Epithelial cell of proximal tubule (primary cell): ENCODE measurements at regions not wholly inside any gene's neighbourhood (a gene's known extent, or its start where the extent isn't known, plus 50 kb on each side); places are given as distances from the start of the nearest gene placed in this dataset.

Source experiments
- DNase-seq: peaks from one replicate; pipeline ENCODE4 v3.0.0-alpha.2; 2011; ENCODE audit warnings: low read depth
- H3K4me3 ChIP-seq: 2 replicates; pipeline ENCODE4 v1.5.1; 2011; ENCODE audit warnings: low read depth, mild to moderate bottlenecking, low read length
- TF ChIP-seq, protein P1 (sequence below): conservative IDR thresholded peaks from 2 replicates; pipeline ENCODE4 v1.5.1; 2012; ENCODE audit warnings: low read depth, mild to moderate bottlenecking, low read length

DNA sequence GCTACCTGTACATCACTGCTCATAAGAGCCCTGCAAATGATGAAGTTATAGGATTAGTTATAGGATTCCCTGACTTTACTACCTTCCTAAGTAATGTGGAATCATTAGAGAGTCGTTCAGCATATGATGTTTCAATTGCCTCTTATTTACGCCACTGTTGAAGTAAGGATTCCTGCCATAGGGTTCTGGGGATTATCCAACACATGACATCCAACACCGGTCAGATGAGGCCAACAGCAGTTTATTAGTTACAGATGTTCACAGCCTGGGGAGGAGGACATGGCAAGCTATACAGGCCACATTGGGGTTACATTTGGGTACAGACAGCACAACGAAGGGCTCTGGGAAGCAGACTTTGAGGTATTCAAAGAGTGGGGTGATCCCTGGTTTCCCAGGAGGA is 134.1 kb upstream of the MC4R start:
- DNase-seq = no peak
- H3K4me3 ChIP-seq = no peak overlapping the region
- TF ChIP-seq, protein P1, sequence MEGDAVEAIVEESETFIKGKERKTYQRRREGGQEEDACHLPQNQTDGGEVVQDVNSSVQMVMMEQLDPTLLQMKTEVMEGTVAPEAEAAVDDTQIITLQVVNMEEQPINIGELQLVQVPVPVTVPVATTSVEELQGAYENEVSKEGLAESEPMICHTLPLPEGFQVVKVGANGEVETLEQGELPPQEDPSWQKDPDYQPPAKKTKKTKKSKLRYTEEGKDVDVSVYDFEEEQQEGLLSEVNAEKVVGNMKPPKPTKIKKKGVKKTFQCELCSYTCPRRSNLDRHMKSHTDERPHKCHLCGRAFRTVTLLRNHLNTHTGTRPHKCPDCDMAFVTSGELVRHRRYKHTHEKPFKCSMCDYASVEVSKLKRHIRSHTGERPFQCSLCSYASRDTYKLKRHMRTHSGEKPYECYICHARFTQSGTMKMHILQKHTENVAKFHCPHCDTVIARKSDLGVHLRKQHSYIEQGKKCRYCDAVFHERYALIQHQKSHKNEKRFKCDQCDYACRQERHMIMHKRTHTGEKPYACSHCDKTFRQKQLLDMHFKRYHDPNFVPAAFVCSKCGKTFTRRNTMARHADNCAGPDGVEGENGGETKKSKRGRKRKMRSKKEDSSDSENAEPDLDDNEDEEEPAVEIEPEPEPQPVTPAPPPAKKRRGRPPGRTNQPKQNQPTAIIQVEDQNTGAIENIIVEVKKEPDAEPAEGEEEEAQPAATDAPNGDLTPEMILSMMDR = no peak

DNA sequence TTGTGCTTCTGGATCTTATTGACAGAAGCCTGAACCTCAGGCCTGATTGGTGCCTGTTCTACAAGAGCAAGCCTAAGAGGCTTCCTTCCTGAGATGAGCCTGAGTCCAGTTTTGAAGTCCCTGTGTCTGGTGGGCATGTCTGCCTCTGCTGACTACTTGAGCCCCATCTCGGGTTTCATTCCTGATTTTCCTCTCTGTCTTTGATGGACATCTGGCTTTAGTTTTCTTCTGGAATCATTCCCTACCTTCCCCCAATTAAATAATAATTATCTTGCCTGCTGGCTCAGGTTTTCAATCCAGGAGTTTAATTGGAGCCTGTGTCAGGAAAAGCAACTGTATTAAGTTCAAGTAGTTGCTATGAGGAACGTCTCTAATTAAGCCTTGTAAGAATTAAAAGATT is 135.5 kb upstream of the MC4R start:
- TF ChIP-seq, protein P1 = no peak
- no peak for DNase-seq
- H3K4me3 ChIP-seq = no peak overlapping the region

DNA sequence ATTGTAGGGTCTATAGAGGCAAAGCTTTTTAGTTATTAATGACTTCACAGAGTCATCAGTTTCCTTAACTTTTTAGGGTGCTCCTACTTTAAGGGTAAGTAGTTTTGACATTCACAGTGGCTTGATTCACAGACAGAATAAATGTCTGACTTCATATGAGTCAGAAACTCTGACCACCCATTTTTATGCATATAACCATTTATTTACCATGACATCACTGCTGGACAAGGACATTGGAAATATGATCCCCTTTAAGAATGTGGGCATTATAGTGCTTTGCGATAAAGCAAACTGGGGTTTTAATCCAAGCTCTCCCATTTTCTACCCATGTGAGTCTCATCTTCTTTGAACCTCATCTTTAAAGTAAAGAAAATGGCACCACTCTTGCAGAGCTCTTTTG is 162.0 kb upstream of the MC4R start:
- TF ChIP-seq, protein P1 = no peak
- no peak overlapping the region for H3K4me3 ChIP-seq
- DNase-seq = no peak

DNA sequence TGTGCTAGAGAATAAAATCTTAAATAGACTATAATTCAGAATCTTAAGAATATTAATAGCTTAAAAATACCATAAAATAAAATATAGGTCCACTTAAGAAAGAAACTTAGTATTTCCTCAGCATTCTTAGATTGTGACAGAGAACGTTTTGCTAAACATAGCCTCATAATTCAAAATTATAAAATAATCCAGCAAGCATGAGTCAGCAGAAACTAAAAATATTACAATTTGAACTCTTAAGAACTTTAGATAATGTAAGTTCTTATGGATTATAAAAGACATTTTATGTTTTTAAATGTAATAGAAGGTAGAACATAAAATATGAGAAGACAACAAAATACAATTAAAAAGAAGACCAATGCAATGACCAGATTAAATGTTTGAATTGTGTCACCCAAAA is 164.5 kb upstream of the MC4R start:
- DNase-seq = no peak
- TF ChIP-seq, protein P1 = no peak
- H3K4me3 ChIP-seq = no peak overlapping the region

DNA sequence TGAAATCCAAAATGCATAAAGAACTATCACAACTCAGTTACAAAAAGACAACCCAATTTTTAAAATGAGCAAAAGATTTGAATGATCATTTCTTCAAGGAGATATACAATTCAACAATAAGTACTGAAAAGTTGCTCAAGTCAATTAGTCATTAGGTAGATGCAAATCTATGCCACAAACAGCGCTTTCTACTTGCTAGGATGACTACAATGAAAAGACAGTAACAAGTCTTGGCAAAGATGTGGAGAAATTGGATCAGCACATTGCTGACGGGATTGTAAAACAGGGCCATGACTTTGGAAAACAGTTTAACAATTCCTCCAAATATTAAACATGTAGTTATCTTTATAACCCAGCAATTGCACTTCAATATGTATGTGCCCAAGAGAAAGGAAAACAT is 166.3 kb upstream of the MC4R start:
- DNase-seq = no peak

DNA sequence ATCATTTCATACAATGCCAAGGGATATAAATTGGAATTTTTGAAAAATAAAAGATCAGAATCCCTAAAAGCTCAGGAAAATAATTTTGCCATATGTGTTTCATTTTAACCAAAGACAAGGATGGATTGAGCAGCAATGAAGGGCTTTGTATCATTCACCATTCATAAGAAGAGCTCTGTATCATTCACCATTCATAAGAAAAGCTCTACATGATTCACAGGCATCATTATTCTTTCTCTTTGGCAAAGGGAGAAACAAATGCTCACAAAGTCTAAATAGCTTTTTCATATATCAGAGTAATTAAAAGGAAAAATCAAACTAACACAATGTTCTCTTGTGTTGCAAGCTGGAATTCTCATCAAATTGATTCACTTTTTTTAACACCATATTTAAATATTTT is 169.1 kb upstream of the MC4R start:
- H3K4me3 ChIP-seq = no peak overlapping the region
- TF ChIP-seq, protein P1 = no peak
- DNase-seq = no peak

More for the DNA sequence above, 166.3 kb upstream of the MC4R start:
- TF ChIP-seq, protein P1 = no peak
- no peak overlapping the region for H3K4me3 ChIP-seq

DNA sequence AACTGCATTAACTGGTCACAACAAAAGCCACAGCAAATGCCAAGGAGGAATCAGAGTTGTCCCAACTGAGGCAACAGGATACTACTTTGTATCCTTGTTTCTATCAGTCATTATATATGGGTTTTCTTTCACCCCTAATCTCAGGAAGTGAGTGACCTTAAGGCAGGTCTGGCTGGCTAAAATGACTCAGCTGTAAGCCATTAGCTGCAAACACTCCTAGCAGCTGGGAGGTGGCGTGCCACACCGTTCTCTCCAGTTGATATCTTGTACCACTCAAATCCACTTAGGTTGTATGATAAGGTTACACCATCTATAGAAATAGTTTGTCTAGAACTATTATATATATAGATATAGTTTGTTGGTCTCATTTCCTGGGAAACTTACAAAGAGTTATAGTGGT is 171.1 kb upstream of the MC4R start:
- no peak overlapping the region for H3K4me3 ChIP-seq
- no peak for DNase-seq
- TF ChIP-seq, protein P1 = no peak
